ENCODE measurements at regions not wholly inside any gene's neighbourhood (a gene's known extent, or its start where the extent isn't known, plus 50 kb on each side); places are given as distances from the start of the nearest gene placed in this dataset.
"Not testable (repeated sequence)": the region's sequence is repeated elsewhere in the genome, so short reads cannot be mapped to it uniquely, and the experiment has no call there.

DNA sequence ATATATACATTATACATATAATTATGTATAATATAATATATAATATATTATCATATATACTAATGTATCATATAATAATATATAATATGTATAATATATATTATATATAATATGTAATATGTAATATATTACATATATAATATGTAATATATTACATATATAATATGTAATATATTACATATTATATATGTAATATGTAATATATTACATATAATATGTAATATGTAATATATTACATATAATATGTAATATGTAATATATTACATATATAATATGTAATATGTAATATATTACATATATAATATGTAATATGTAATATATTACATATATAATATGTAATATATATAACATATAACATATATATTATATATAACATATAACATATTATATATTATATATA lies 1020.9 kb downstream of the KCNMA1 start:
- not testable (repeated sequence) for DNase-seq (ENCODE audit: low spot score); FAIRE-seq

DNA sequence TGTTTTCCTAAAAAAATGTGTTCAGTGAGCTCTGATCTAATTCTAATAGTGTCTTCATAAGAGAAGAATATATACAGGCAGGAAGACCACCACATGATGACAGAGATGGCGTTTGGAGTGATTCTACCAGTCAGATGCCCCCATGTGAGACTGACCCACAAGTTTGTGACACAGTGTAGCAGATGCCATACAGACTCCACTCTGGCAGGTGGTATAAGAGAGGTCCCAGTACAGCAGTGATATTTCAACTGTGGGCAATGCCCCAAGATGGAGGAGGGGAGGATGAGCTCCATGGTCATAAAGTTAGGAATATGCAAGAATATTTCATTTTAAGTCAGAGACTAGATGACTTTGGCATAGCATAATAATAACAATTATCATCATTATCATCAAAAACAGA lies 1022.6 kb downstream of the KCNMA1 start:
- no peak for DNase-seq (ENCODE audit: low spot score)
- no peak for FAIRE-seq
